ENCODE measurements at regions not wholly inside any gene's neighbourhood (a gene's known extent, or its start where the extent isn't known, plus 50 kb on each side); places are given as distances from the start of the nearest gene placed in this dataset.
"Not testable (repeated sequence)": the region's sequence is repeated elsewhere in the genome, so short reads cannot be mapped to it uniquely, and the experiment has no call there.

DNA sequence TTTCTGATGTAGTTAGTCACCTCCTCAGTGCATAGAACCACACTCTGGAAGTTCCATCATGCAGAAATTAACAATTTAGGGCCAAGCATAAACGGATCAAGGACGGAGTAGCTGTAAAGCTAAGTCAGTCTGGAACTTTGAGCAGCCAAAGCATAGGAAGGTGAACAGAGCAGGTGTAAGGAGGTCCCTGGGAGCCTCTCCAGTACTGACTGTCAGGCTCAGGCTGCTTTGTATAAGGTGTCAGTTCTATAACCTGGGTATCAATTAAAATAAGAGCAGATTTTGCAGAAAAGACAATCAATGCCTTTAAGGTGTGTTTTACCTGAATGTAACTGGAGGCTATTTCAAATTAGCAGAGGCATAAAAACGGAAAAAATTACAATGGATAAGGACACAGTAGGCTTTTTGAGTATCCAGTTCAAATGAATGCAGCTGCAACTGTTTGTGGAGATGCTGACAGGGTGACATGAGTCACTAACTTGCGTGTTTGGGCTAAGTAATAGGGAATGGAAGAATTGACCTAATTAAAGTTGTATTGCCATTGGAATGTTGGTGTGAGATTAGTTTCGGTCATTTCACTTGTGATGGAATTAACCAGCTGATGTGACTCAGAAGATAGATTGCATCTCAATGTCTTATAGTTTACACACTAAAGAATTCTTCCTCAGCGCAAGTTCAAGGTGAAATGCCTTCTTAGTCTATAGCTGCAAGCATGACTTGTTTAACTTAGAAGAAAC, 417.9 kb upstream of the CNTNAP2 start:
- peaks cover 36% of the 10 kb centered on the region for H3K9me3 Mint-ChIP-seq
- H3K27me3 Mint-ChIP-seq (ENCODE audit: insufficient read depth): no peaks in the 10 kb centered on the region
- H3K36me3 Mint-ChIP-seq (ENCODE audit: low read depth): no peaks in the 10 kb centered on the region
- no peak overlapping the region for H3K27ac Mint-ChIP-seq
- TF ChIP-seq, protein P1, sequence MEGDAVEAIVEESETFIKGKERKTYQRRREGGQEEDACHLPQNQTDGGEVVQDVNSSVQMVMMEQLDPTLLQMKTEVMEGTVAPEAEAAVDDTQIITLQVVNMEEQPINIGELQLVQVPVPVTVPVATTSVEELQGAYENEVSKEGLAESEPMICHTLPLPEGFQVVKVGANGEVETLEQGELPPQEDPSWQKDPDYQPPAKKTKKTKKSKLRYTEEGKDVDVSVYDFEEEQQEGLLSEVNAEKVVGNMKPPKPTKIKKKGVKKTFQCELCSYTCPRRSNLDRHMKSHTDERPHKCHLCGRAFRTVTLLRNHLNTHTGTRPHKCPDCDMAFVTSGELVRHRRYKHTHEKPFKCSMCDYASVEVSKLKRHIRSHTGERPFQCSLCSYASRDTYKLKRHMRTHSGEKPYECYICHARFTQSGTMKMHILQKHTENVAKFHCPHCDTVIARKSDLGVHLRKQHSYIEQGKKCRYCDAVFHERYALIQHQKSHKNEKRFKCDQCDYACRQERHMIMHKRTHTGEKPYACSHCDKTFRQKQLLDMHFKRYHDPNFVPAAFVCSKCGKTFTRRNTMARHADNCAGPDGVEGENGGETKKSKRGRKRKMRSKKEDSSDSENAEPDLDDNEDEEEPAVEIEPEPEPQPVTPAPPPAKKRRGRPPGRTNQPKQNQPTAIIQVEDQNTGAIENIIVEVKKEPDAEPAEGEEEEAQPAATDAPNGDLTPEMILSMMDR (IDR thresholded peaks at IDR 0.05): no peak
- no peak overlapping the region for H3K4me3 Mint-ChIP-seq
- no peaks in the 10 kb centered on the region for H3K4me1 Mint-ChIP-seq (ENCODE audit: low read depth)
- no peak for DNase-seq

DNA sequence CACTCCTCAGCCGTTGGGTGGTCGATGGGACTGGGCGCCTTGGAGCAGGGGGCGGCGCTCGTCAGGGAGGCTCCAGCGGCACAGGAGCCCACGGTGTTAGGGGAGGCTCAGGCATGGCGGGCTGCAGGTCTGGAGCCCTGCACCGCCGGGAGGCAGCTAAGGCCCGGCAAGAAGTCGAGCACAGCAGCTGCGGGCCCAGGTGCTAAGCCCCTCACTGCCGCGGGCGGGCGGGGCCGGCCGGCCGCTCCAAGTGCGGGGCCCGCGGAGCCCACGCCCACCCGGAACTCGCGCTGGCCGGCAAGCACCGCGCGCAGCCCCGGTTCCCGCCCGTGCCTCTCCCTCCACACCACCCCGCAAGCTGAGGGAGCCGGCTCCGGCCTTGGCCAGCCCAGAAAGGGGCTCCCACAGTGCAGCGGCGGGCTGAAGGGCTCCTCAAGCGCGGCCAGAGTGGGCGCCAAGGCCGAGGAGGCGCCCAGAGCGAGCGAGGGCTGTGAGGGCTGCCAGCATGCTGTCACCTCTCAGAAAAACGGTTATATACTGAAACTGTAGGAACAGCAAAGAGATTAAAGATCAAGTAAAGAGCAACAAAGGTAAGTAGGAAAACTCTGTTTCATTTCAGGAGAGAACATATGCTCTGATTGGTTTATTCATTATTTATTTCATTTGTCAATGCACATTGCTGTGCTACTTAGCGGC, 419.0 kb upstream of the CNTNAP2 start:
- not testable (repeated sequence) for H3K4me1 Mint-ChIP-seq (ENCODE audit: low read depth); H3K4me3 Mint-ChIP-seq; H3K36me3 Mint-ChIP-seq (ENCODE audit: low read depth); H3K27ac Mint-ChIP-seq; DNase-seq; H3K27me3 Mint-ChIP-seq (ENCODE audit: insufficient read depth)
- H3K9me3 Mint-ChIP-seq: peaks cover 25% of the 10 kb centered on the region

DNA sequence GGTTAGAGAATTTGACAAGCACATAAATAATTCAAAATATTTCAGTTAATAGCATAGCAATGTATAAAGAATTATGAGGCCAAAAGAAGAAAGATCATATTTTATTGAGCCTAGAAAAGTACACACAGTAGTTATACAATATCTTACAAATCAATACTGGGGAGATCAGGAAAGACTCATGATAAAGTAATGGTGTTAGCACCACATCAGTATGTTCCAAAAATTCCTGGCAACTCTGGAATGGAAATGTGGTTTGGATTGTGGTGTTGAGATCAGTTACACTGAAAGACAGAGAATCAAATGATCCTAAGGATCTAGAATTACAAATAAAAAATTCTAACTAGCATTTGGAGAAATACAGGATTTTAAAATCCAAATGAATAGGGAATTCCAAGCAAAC, 420.5 kb upstream of the CNTNAP2 start:
- H3K27ac Mint-ChIP-seq: no peak overlapping the region
- TF ChIP-seq, protein P1 (IDR thresholded peaks at IDR 0.05): no peak
- no peaks in the 10 kb centered on the region for H3K4me1 Mint-ChIP-seq (ENCODE audit: low read depth)
- no peak overlapping the region for H3K4me3 Mint-ChIP-seq
- 0 out of 2 replicates have a peak, but pooled peaks cover 1% of the 10 kb centered on the region for H3K27me3 Mint-ChIP-seq (ENCODE audit: insufficient read depth)
- DNase-seq: no peak
- H3K9me3 Mint-ChIP-seq: peaks cover 22% of the 10 kb centered on the region
- no peaks in the 10 kb centered on the region for H3K36me3 Mint-ChIP-seq (ENCODE audit: low read depth)

DNA sequence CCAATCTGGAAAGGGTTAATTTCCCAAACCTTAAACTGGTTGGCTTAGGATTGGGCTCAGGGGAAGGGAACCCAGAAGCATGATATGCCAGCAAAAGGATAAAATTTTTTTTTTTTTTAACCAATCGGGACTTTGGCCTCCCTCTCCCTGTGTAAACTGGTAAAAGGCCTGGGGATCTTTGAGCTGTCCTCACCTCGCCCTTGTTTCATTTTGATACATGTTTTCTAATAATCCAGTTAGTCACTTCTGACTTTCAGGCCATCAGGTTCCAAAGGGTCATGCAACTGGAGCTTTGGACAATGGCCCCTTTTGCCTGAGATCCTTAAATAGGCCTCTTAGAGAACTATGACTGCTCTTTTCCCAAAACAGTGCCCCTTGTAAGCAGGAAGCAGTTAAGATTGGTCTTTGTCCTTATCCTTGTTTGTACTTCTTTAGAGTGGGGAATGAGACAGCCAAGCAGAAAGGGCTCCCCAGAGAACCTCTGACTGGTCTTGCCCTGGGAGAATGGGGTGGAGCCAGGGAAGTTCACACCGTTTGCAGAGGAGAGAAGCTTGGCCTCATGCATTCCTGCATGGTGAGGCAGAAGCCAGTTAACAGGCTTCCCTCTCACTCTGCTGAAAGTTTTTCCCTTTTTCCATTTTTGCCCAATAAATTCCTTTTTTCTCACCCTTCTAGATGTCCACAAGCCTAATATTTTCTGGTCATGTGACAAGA, 424.2 kb upstream of the CNTNAP2 start:
- TF ChIP-seq, protein P1 (IDR thresholded peaks at IDR 0.05): no peak
- H3K27ac Mint-ChIP-seq: no peak overlapping the region
- H3K27me3 Mint-ChIP-seq (ENCODE audit: insufficient read depth): 0 out of 2 replicates have a peak, but pooled peaks cover 1% of the 10 kb centered on the region
- DNase-seq: no peak
- peaks cover 28% of the 10 kb centered on the region for H3K9me3 Mint-ChIP-seq
- no peaks in the 10 kb centered on the region for H3K36me3 Mint-ChIP-seq (ENCODE audit: low read depth)
- no peak overlapping the region for H3K4me3 Mint-ChIP-seq
- no peaks in the 10 kb centered on the region for H3K4me1 Mint-ChIP-seq (ENCODE audit: low read depth)

DNA sequence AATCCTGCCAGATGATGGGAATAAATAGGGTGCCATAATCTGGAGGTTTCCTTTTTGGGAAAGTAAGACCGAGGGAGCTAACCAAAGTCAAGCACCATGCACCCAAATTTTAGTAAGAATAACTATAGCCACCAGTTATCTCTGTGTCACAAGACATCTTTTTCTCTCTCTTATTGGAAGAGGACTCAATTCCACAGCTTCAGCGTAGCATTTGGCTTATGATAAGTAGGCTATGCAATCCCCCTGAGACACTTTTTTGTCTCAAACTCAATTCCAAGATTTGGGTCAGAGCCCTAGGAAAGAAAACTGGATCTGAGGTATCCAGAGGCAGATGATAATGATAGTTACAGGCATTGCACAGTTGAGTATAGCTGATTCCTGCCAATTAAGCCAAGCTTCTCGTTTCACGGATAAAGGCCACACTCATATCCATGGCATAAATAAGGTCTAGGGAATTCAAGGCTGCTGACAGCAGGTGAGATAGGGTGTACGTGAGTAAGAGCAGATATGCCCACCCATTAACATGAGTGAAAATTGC, 425.2 kb upstream of the CNTNAP2 start:
- 0 out of 2 replicates have a peak, but pooled peaks cover 1% of the 10 kb centered on the region for H3K27me3 Mint-ChIP-seq (ENCODE audit: insufficient read depth)
- no peaks in the 10 kb centered on the region; the same call in 1 of the 2 replicates for H3K36me3 Mint-ChIP-seq (ENCODE audit: low read depth)
- H3K9me3 Mint-ChIP-seq: peaks cover 25% of the 10 kb centered on the region
- no peaks in the 10 kb centered on the region for H3K4me1 Mint-ChIP-seq (ENCODE audit: low read depth)
- no peak overlapping the region for H3K27ac Mint-ChIP-seq
- no peak overlapping the region for H3K4me3 Mint-ChIP-seq
- DNase-seq: no peak
- TF ChIP-seq, protein P1 (IDR thresholded peaks at IDR 0.05): no peak

Measured in HFFc6 (cell line).